ENCODE measurements at regions not wholly inside any gene's neighbourhood (a gene's known extent, or its start where the extent isn't known, plus 50 kb on each side); places are given as distances from the start of the nearest gene placed in this dataset.

DNA sequence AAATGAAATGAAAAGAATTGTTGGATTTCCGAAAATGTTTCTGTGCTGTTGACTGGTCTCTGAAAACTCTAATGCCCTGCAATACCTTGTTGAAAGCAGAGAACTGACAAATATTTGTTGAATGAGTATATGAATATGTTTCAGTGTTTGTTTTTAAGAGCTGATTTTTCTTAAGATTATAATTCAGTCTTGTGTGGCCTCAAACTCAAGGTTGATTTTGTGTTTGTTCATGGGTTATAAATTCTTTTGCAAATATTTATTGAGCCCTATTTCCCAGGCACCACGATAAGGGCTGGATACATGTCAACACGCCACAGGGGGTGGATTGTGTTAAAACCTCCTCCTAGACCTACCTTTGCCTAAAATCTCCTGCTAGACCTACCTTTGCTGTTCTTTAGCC, 203.9 kb upstream of the PLPP4 start:
- DNase-seq (ENCODE audit: low spot score in 2 of 2), result no peak
- Histone ChIP-seq H3K27ac (no peak overlapping the region), H3K4me1 (no peaks in the 10 kb centered on the region), H3K36me3 (no peaks in the 10 kb centered on the region), H3K4me3 (no peak overlapping the region), H3K9me3 (peaks cover 0 to 5% (median 0%) of the 10 kb centered on the region in 4 donors), H3K27me3 (no peaks in the 10 kb centered on the region)
- 68 to 81% methylated on average over 3 of the region's 3 CpGs for WGBS, 2 donors
- no peak for TF ChIP-seq EP300 (IDR thresholded peaks at IDR 0.05)
- TF ChIP-seq, protein P1, sequence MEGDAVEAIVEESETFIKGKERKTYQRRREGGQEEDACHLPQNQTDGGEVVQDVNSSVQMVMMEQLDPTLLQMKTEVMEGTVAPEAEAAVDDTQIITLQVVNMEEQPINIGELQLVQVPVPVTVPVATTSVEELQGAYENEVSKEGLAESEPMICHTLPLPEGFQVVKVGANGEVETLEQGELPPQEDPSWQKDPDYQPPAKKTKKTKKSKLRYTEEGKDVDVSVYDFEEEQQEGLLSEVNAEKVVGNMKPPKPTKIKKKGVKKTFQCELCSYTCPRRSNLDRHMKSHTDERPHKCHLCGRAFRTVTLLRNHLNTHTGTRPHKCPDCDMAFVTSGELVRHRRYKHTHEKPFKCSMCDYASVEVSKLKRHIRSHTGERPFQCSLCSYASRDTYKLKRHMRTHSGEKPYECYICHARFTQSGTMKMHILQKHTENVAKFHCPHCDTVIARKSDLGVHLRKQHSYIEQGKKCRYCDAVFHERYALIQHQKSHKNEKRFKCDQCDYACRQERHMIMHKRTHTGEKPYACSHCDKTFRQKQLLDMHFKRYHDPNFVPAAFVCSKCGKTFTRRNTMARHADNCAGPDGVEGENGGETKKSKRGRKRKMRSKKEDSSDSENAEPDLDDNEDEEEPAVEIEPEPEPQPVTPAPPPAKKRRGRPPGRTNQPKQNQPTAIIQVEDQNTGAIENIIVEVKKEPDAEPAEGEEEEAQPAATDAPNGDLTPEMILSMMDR (IDR thresholded peaks at IDR 0.05), result no peak
- TF ChIP-seq POLR2A (IDR thresholded peaks at IDR 0.05), result no peak

DNA sequence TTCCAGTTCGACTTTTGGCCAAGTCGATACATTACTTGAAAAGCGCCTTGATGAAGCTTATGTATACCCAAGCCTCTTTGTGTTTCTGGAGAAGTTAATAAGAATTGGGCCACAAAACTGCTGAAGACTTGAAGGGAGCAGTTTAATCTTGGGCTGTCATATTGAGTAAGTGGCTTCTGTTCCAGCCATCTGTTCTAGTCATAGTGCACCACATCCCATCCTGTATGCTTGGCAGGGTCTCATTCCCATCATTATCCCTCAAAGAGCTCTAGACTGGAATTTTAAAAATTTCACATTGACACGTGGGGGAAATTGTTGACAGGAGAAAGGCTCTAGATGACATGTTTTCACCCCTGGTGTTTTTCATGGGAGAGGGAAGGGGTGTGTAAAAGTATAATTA, 196.6 kb upstream of the PLPP4 start:
- H3K4me1 ChIP-seq, result no peaks in the 10 kb centered on the region
- H3K4me3 ChIP-seq, result no peak overlapping the region
- TF ChIP-seq, protein P1 (IDR thresholded peaks at IDR 0.05), result no peak
- TF ChIP-seq POLR2A (IDR thresholded peaks at IDR 0.05) (no peak), EP300 (IDR thresholded peaks at IDR 0.05) (no peak)
- peaks cover 0 to 3% of the 10 kb centered on the region in 2 donors for H3K27me3 ChIP-seq
- H3K27ac ChIP-seq, result no peak overlapping the region
- DNase-seq (ENCODE audit: low spot score in 2 of 2), result no peak
- no peaks in the 10 kb centered on the region for H3K36me3 ChIP-seq
- 76 to 89% methylated on average over 4 of the region's 4 CpGs for WGBS, 2 donors
- H3K9me3 ChIP-seq, result peaks cover 0 to 5% (median 0%) of the 10 kb centered on the region in 4 donors

DNA sequence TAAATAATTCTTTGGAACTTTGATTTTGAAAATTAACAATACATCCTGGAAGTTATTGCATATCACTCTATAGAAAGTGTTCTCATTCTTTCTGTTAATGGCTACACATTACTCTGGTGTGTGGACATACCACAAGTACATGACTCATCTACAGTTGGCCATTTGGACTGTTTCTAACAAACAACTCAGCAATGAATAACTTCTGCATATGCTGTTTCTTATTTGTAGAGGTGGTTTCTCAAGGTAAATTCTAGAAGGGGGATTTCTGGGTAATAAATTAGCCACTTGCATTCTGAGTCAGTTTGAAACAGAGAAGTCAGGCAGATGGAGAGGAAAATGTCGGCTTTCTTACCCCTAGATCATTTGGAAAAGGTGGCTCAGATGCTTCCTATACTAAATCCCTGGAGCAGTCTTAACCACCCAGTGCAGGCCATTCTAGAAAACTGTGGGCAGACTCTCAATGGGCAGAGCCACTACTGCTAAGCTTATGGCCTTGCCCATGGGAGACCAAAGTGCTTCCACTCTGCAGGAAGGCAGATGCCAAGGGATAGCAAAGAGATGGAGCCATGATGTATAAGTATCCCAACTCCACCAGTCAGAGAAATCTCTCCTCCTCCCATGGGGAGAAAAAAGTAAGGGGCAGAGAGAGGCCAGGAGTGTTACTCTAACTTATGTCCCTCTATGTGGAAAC, 194.0 kb upstream of the PLPP4 start:
- H3K36me3 ChIP-seq, result no peaks in the 10 kb centered on the region
- peaks cover 0 to 3% of the 10 kb centered on the region in 2 donors for H3K27me3 ChIP-seq
- 92% methylated on average over 1 of the region's 1 CpG for WGBS, 2 donors
- H3K27ac ChIP-seq, result no peak overlapping the region
- H3K9me3 ChIP-seq, result no peaks in the 10 kb centered on the region
- no peak for DNase-seq (ENCODE audit: low spot score in 2 of 2)
- no peaks in the 10 kb centered on the region for H3K4me1 ChIP-seq
- TF ChIP-seq EP300 (IDR thresholded peaks at IDR 0.05) (no peak), POLR2A (IDR thresholded peaks at IDR 0.05) (no peak)
- TF ChIP-seq, protein P1 (IDR thresholded peaks at IDR 0.05), result no peak
- H3K4me3 ChIP-seq, result no peak overlapping the region

DNA sequence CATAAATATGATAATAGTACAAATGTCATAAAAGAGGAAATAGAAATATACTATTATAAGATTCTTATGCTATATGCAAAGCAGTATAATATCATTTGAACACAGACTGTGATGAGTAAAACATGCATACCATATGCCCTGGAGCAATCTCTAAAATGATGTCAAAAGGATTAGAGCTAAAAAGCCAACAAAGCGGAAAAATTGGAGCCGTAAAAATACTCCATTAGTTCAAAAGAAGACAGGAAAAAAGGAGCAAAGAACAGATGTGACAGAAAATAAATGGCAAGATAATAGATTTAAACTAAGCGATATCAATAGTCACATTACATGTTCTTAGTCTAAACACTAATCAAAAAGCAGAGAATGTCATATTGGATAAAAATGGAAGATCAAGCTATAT, 191.0 kb upstream of the PLPP4 start:
- no peaks in the 10 kb centered on the region for H3K36me3 ChIP-seq
- WGBS, 2 donors, result 77 to 88% methylated on average over 3 of the region's 3 CpGs
- no peak overlapping the region for H3K27ac ChIP-seq
- H3K27me3 ChIP-seq, result peaks cover 0 to 3% of the 10 kb centered on the region in 2 donors
- H3K9me3 ChIP-seq, result peaks cover 0 to 5% (median 0%) of the 10 kb centered on the region in 4 donors
- TF ChIP-seq POLR2A (IDR thresholded peaks at IDR 0.05) (no peak), EP300 (IDR thresholded peaks at IDR 0.05) (no peak)
- TF ChIP-seq, protein P1 (IDR thresholded peaks at IDR 0.05), result no peak
- H3K4me1 ChIP-seq, result no peaks in the 10 kb centered on the region
- no peak for DNase-seq (ENCODE audit: low spot score in 2 of 2)
- H3K4me3 ChIP-seq, result no peak overlapping the region

DNA sequence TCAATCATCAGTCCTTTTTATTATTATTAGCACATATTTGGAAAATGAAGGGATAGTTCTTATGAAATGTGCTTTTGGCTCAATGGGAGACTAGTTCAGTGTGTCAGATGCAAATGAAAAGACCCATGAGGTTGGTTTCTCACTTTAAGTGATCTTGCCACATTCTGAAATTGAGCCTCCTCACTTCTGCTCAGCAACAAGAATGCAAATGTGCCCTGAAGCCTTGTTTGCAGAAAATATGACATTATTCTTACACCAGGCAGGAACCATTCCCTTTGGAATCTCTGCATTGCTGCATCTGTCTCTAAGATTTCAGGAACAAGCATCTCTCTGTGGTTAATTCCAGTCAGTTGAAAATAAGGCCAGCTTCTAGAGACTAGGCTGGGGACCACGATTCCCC, 186.1 kb upstream of the PLPP4 start:
- no peaks in the 10 kb centered on the region for H3K27me3 ChIP-seq
- peaks cover 0 to 5% (median 0%) of the 10 kb centered on the region in 4 donors for H3K9me3 ChIP-seq
- WGBS, 2 donors, result 38 to 44% methylated on average over 1 of the region's 1 CpG
- H3K4me1 ChIP-seq, result no peaks in the 10 kb centered on the region
- H3K4me3 ChIP-seq, result no peak overlapping the region
- no peaks in the 10 kb centered on the region for H3K36me3 ChIP-seq
- no peak overlapping the region for H3K27ac ChIP-seq
- TF ChIP-seq, protein P1 (IDR thresholded peaks at IDR 0.05), result no peak
- TF ChIP-seq EP300 (IDR thresholded peaks at IDR 0.05) (no peak), POLR2A (IDR thresholded peaks at IDR 0.05) (no peak)
- DNase-seq (ENCODE audit: low spot score in 2 of 2), result no peak

Data from tibial nerve (tissue), 4 donors.